A549 (cell line): ENCODE measurements at regions not wholly inside any gene's neighbourhood (a gene's known extent, or its start where the extent isn't known, plus 50 kb on each side); places are given as distances from the start of the nearest gene placed in this dataset.

Source experiments
- ATAC-seq, 2 experiments: fragments of 200-7000 bp in 1 of 2; fragments of >200 bp in 1 of 2; cut with Nextera tagmentation in 1 of 2; cut with Tn5 transposase in 1 of 2; 3 replicates each; pipeline versions ENCODE4 v1.8.0 to v1.9.1; 2018 to 2020; ENCODE audit warnings: mild to moderate bottlenecking in 1 of 2, moderate library complexity in 1 of 2
- CTCF ChIA-PET: fragments of 300-600 bp; sonication (Branson Sonifier 250); formaldehyde crosslinking; extraction: SDS; loops from one replicate; lab custom pipeline; 2021; ENCODE audit warnings: antibody characterized with exemption, inconsistent platforms; lab: Yijun Ruan, JAX
- POLR2A ChIA-PET: fragments of 350-600 bp; formaldehyde crosslinking; extraction: SDS; loops from one replicate; lab custom pipeline; 2021; ENCODE audit warnings: antibody characterized with exemption, inconsistent platforms; lab: Yijun Ruan, JAX
- DNase-seq, 2 experiments: peaks; one replicate each; pipeline versions ENCODE4 v3.0.0 to v3.0.0-alpha.2; 2011 to 2016; ENCODE audit warnings: low read depth in 1 of 2, low spot score in 1 of 2
- FAIRE-seq: peaks from 2 replicates; lab custom pipeline; 2011; peaks lifted over from hg19 to GRCh38; lab: Jason Lieb, UNC
- H3K27ac ChIP-seq, 2 experiments: fragments of >200 bp; sonication (Bioruptor Twin); formaldehyde crosslinking; 3 replicates each; pipeline ENCODE4 v1.5.1; 2016 to 2017
- H3K4me1 ChIP-seq: fragments of >200 bp; sonication (Bioruptor Twin); formaldehyde crosslinking; 3 replicates; pipeline ENCODE4 v1.6.1; 2016
- H3K4me2 ChIP-seq: fragments of >200 bp; sonication (Bioruptor Twin); formaldehyde crosslinking; 3 replicates; pipeline ENCODE4 v1.6.1; 2016
- H3K4me3 ChIP-seq: fragments of >200 bp; sonication (Bioruptor Twin); formaldehyde crosslinking; 3 replicates; pipeline ENCODE4 v1.5.1; 2016
- H3K9me3 ChIP-seq: fragments of >200 bp; sonication (Bioruptor Twin); formaldehyde crosslinking; 3 replicates; pipeline ENCODE4 v1.6.1; 2016
- BHLHE40 ChIP-seq: IDR thresholded peaks from 2 replicates; pipeline ENCODE4 v1.6.1; 2012; ENCODE audit warnings: low read depth, low read length, inconsistent platforms
- FOSB ChIP-seq: fragments of 250-450 bp; sonication (Bioruptor Pico); IDR thresholded peaks from 2 replicates; pipeline ENCODE4 v1.5.0; 2020; ENCODE audit warnings: mild to moderate bottlenecking, moderate library complexity
- FOXS1 ChIP-seq: fragments of 250-450 bp; sonication (Bioruptor Pico); IDR thresholded peaks from 2 replicates; pipeline ENCODE4 v1.5.0; 2020; ENCODE audit warnings: mild to moderate bottlenecking, moderate library complexity
- JUN ChIP-seq, 2 experiments: fragments of >200 bp; sonication (Bioruptor Twin); formaldehyde crosslinking; IDR thresholded peaks; 2 replicates in 1 of 2; 3 replicates in 1 of 2; pipeline ENCODE4 v1.6.1; 2016 to 2017
- KDM5A ChIP-seq: fragments of 200-600 bp; sonication (generic); IDR thresholded peaks from 2 replicates; pipeline ENCODE4 v1.6.1; 2016; ENCODE audit warnings: antibody characterized with exemption, mild to moderate bottlenecking
- MAFK ChIP-seq: fragments of 450-650 bp; IDR thresholded peaks from 2 replicates; pipeline ENCODE4 v1.6.1; 2014; ENCODE audit not compliant: partially characterized antibody
- TFCP2L1 ChIP-seq: fragments of 250-450 bp; sonication (Bioruptor Pico); IDR thresholded peaks from 2 replicates; pipeline ENCODE4 v1.5.0; 2021; ENCODE audit warnings: mild to moderate bottlenecking
- ZNF302 ChIP-seq: fragments of 250-450 bp; sonication (Bioruptor Pico); IDR thresholded peaks from 2 replicates; pipeline ENCODE4 v1.9.0; 2021; ENCODE audit warnings: inconsistent platforms, mild to moderate bottlenecking, moderate library complexity
- WGBS: methylation state at CpG from one replicate; pipeline ENCODE4 v1.1.6; 2017; ENCODE audit errors: missing lambda C conversion rate; 5-methylcytosine and 5-hydroxymethylcytosine counted together
- small RNA-seq, 6 experiments: library from RNA; depleted of rRNA; stranded (forward); fragments of <200 nt; gene quantifications; one replicate each; pipeline ENCODE3, GENCODE V24; 2012
- TF ChIP-seq, protein P1 (sequence below): IDR thresholded peaks from 2 replicates; pipeline ENCODE4 v1.6.1; 2012
- TF ChIP-seq, protein P2 (sequence below): IDR thresholded peaks from 2 replicates; pipeline ENCODE4 v1.6.1; 2012

DNA sequence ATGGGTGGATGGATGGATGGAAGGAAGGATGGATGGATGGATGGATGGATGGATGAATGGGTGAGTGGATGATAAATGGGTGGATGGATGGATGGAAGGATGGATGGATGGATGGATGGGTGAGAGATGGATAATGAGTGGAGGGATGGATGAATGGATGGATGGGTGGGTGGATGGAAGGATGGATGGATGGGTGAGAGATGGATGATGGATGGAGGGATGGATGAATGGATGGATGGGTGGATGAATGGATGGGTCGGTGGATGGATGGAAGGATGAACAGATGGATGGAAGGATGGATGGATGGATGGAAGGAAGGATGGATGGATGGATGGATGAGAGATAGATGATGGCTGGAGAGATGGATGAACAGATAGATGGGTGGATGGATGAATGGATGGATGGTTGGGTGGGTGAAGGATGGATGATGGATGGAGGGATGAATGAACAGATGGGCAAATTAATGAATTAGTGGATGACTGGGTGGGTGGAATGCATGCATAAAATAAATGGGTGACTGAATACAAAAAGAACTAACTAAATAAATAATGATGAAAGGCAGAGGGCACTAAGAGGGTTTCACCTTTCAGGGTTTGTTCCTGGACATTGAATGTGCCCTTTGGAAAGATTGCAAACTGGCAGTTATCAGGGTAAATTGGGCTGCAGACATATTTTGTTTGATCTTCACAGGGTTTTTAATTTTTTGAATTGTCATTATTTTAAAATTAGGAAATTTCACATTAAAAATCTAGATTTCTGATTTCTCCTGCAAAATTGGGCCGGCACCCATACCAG, 50.9 kb upstream of the PTPN1 start:
- no peak overlapping the region for H3K4me2 ChIP-seq
- peak overlapping the region; percentile 91 to 94; a peak in 5 of 6 replicates for H3K27ac ChIP-seq
- DNase-seq (no peak), ATAC-seq (no peak), FAIRE-seq (no peak)
- no peaks in the 10 kb centered on the region for H3K9me3 ChIP-seq
- 90% methylated on average over 2 of the region's 2 CpGs for WGBS
- H3K4me1 ChIP-seq: peaks cover 59% of the 10 kb centered on the region
- POLR2A ChIA-PET: no interaction called here
- CTCF ChIA-PET: interaction anchor here (0.9 to 16.2 kb wide), 10 partner anchors 8 to 274 kb away, joined by 3 to 322 read pairs (median 4); partner anchors contain the start of gene CEBPB
- no peak overlapping the region for H3K4me3 ChIP-seq
- TF ChIP-seq BHLHE40 (no peak), FOXS1 (CRISPR knock-in tag) (no peak), FOSB (CRISPR knock-in tag) (no peak), ZNF302 (CRISPR knock-in tag) (no peak)
- TF ChIP-seq, protein P1, sequence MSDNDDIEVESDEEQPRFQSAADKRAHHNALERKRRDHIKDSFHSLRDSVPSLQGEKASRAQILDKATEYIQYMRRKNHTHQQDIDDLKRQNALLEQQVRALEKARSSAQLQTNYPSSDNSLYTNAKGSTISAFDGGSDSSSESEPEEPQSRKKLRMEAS: no peak

DNA sequence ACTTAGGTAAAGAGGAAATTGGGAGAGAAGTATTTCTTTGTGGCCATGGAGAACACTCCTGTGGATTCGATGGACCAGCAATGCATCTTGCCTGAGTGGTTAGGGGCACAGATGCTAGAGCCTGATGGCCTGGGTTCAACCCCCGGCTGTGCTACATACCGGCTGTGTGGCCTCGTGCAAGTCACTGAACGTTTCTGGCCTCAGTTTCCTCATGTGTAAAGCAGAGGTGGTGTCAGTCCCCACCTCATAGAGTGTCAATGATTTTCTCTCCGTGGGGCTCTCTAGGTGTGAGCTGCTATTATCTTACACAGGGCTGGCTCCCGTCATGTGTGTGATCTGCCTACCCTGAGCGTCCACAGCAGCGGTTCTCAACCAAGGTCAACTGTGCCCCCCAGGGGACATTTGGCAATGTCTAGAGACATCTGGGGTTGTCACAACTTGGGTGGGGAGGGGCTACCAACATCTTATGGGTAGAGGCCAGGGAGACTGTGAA, 50.0 kb upstream of the PTPN1 start:
- H3K4me2 ChIP-seq: peak overlapping the region; percentile 46
- no peak for FAIRE-seq
- CTCF ChIA-PET: interaction anchor here (0.6 to 16.2 kb wide), 24 partner anchors 9 to 275 kb away, joined by 3 to 322 read pairs (median 4); partner anchors contain the start of gene CEBPB

More for the DNA sequence above, 50.0 kb upstream of the PTPN1 start:
- WGBS: 77% methylated on average over 9 of the region's 9 CpGs
- TF ChIP-seq, protein P1: no peak
- TF ChIP-seq KDM5A (no peak), TFCP2L1 (CRISPR knock-in tag) (no peak), MAFK (no peak), JUN (IDR thresholded peaks at IDR 0.05) (no peak)
- TF ChIP-seq, protein P2, sequence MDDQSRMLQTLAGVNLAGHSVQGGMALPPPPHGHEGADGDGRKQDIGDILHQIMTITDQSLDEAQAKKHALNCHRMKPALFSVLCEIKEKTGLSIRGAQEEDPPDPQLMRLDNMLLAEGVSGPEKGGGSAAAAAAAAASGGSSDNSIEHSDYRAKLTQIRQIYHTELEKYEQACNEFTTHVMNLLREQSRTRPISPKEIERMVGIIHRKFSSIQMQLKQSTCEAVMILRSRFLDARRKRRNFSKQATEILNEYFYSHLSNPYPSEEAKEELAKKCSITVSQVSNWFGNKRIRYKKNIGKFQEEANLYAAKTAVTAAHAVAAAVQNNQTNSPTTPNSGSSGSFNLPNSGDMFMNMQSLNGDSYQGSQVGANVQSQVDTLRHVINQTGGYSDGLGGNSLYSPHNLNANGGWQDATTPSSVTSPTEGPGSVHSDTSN: no peak
- Histone ChIP-seq H3K4me3 (no peak overlapping the region), H3K27ac (peak overlapping the region; percentile 91 to 94), H3K9me3 (no peaks in the 10 kb centered on the region), H3K4me1 (peaks cover 62% of the 10 kb centered on the region)
- ATAC-seq (peak in 1 of 2 experiments; percentile 9; a peak in 2 of 6 replicates), DNase-seq (no peak)
- POLR2A ChIA-PET: no interaction called here

Small RNAs in the stretch of these regions (small RNA-seq; reads per million reads assigned to genes)
- gene RN7SL636P: 0 reads per million in 6 experiments
